CD4-positive, alpha-beta T cell treated with Interleukin-6 for 4 hours (primary cell): ENCODE measurements at regions not wholly inside any gene's neighbourhood (a gene's known extent, or its start where the extent isn't known, plus 50 kb on each side); places are given as distances from the start of the nearest gene placed in this dataset.
"Not testable (repeated sequence)": the region's sequence is repeated elsewhere in the genome, so short reads cannot be mapped to it uniquely, and the experiment has no call there.

Source experiments
- DNase-seq: peaks from one replicate; pipeline ENCODE4 v3.0.0-alpha.2; 2020; ENCODE audit warnings: mixed read lengths

- not testable (repeated sequence) for DNase-seq
These were observed 80.3 kb downstream of the ANXA5 start for GRCh38 chr4:121616449-121616848.

GRCh38 chr4:121614101-121614500, 82.7 kb downstream of the ANXA5 start:
- DNase-seq: no peak

GRCh38 chr4:121599049-121599448, 97.7 kb downstream of the ANXA5 start:
- DNase-seq: no peak

- no peak for DNase-seq
These were observed 99.3 kb downstream of the ANXA5 start for GRCh38 chr4:121597346-121597934.

GRCh38 chr4:121594796-121595526, 101.8 kb downstream of the ANXA5 start:
- no peak for DNase-seq

GRCh38 chr4:121593760-121594159, 103.0 kb downstream of the ANXA5 start:
- no peak for DNase-seq

- not testable (repeated sequence) for DNase-seq
These were observed 104.5 kb downstream of the ANXA5 start for GRCh38 chr4:121592257-121592656.

- no peak for DNase-seq
These were observed 111.9 kb downstream of the ANXA5 start for GRCh38 chr4:121584836-121585235.

GRCh38 chr4:121583396-121583795, 113.4 kb downstream of the ANXA5 start:
- DNase-seq: no peak

GRCh38 chr4:121582296-121582695, 114.5 kb downstream of the ANXA5 start:
- no peak for DNase-seq

- DNase-seq: not testable (repeated sequence)
These were observed 121.4 kb downstream of the ANXA5 start for GRCh38 chr4:121575392-121575791.

- DNase-seq: no peak
These were observed 122.2 kb downstream of the ANXA5 start for GRCh38 chr4:121574618-121575017.

GRCh38 chr4:121567748-121568147, 129.0 kb downstream of the ANXA5 start:
- no peak for DNase-seq

- DNase-seq: no peak
These were observed 131.9 kb downstream of the ANXA5 start for GRCh38 chr4:121564840-121565375.

GRCh38 chr4:121562811-121563210, 134.0 kb downstream of the ANXA5 start:
- DNase-seq: no peak

GRCh38 chr4:121555315-121556107, 141.3 kb downstream of the ANXA5 start:
- DNase-seq: no peak

- DNase-seq: no peak
These were observed 142.4 kb downstream of the ANXA5 start for GRCh38 chr4:121554382-121554781.

- DNase-seq: no peak
These were observed 144.9 kb downstream of the ANXA5 start for GRCh38 chr4:121551881-121552280.

GRCh38 chr4:121551271-121551670, 145.5 kb downstream of the ANXA5 start:
- DNase-seq: no peak

GRCh38 chr4:121541696-121542095, 155.1 kb downstream of the ANXA5 start:
- no peak for DNase-seq

- DNase-seq: no peak
These were observed 154.5 kb upstream of the QRFPR start for GRCh38 chr4:121535351-121535750.

GRCh38 chr4:121534187-121534586, 153.4 kb upstream of the QRFPR start:
- DNase-seq: no peak

GRCh38 chr4:121526509-121526908, 145.7 kb upstream of the QRFPR start:
- DNase-seq: no peak
